Astrocyte of the spinal cord (primary cell): ENCODE measurements at regions not wholly inside any gene's neighbourhood (a gene's known extent, or its start where the extent isn't known, plus 50 kb on each side); places are given as distances from the start of the nearest gene placed in this dataset.

ENCODE experiments used
- DNase-seq: peaks from one replicate; pipeline ENCODE4 v3.0.0; 2011; ENCODE audit warnings: low read depth, low spot score
- H3K4me3 ChIP-seq: 2 replicates; pipeline ENCODE4 v1.5.1; 2011; ENCODE audit warnings: low read depth, mild to moderate bottlenecking, low read length, moderate library complexity
- in situ Hi-C: cut with HindIII; loops from 2 replicates; pipeline ENCODE4 v1.10.0; 2017; ENCODE audit warnings: low sequenced_read_pairs
- TF ChIP-seq, protein P1 (sequence below): IDR thresholded peaks from 2 replicates; pipeline ENCODE4 v1.5.1; 2012; ENCODE audit warnings: low read depth, mild to moderate bottlenecking, low read length, inconsistent platforms

DNA sequence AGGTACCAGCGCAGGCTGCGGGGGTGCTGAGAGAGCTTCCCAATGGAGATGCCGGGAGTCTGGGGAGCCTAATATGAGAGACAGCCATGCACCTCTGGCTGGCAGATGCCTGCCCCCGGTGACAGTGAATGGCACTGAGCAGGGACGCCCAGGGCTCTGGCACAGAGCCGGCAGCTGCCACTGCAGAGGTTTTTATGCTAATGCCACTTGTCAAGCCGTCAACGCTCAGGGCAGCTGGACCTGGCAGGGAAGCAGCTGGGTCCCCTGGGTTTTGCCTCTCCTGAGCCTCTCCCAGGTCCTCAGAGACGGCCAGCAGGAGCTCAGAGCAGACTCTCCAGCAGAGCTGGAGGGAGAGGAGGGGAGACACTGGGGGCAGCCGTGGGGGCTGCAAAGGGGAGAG is 573.6 kb downstream of the BUD13 start:
- in situ Hi-C loops = no loop called here
- no peak overlapping the region for H3K4me3 ChIP-seq
- TF ChIP-seq, protein P1, sequence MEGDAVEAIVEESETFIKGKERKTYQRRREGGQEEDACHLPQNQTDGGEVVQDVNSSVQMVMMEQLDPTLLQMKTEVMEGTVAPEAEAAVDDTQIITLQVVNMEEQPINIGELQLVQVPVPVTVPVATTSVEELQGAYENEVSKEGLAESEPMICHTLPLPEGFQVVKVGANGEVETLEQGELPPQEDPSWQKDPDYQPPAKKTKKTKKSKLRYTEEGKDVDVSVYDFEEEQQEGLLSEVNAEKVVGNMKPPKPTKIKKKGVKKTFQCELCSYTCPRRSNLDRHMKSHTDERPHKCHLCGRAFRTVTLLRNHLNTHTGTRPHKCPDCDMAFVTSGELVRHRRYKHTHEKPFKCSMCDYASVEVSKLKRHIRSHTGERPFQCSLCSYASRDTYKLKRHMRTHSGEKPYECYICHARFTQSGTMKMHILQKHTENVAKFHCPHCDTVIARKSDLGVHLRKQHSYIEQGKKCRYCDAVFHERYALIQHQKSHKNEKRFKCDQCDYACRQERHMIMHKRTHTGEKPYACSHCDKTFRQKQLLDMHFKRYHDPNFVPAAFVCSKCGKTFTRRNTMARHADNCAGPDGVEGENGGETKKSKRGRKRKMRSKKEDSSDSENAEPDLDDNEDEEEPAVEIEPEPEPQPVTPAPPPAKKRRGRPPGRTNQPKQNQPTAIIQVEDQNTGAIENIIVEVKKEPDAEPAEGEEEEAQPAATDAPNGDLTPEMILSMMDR = no peak

DNA sequence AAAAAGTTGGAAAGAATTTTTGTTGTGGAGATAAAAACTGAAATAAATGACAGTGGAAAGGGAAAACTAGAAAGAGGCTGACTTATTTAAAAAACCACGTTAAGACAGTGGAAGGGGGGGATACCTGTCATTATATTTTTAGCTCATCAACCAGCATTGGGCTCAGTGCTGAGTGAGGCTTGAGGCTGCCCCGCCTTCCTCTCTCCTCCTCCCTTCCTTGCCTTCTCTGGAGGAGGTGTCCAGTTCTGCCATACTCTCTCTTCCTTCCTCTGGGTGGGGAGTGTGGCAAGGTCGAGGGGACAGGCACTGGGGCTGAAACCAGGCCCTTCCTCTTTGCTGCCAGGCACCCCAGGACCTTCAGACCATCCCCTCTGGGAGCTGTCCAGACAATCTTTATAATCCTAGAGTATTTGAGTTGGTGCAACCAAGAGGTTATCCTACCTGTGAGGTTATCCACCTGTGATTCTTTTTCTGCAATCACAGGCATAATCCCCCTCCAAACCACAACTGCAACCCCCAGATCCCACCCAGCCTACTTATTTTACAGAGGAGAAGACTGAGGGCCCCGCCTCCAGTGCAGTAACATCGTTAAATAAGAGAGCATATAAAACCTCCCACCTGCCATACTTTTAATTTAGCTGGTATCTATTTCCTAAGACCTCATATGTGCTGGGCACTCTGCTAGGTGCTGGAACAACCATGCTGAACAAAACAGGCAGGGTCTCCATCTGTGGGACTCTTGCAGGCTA is 578.5 kb downstream of the BUD13 start:
- H3K4me3 ChIP-seq = no peak overlapping the region
- TF ChIP-seq, protein P1 = no peak
- in situ Hi-C loops = no loop called here
- no peak for DNase-seq

More for the DNA sequence above, 573.6 kb downstream of the BUD13 start:
- no peak for DNase-seq

DNA sequence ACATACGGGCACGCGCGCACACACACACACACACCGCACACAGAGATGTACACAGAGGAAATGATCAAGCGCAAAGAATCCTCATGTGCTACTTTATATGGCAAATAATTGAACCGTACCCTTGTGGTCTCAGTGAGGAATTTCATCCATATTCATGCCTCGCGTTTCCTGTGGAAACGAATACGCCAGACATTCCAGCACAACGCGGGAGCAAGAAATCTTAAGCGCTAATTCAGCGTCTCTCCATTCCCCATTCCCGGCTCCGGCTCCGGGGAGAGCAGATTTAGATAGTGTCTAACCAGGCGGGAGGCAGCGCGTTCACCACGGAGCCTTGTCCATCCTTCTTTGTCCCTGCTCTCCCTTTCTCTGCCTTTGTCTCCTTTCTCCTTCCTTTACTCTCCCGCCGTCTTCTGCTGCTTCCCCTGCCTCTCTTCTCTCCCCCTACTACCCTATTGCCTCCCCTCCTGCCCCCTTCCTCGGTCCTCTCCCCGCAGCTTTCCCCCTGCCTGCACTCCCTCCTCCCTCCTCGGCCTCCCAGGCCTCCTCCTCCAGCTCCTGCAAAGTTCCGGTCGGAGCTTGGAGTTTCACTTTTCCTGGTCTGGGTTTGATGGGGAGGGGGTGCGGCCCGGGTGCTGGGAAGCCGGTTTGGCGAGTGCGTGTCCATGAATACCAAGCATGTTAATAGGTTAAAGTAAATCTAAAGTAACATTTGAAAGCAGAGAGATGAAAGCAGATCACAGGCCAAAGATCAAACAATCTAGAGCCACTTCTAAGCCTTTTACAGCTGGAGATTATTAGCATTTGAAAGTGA is 579.3 kb downstream of the BUD13 start:
- peak overlapping the region; percentile 46 for H3K4me3 ChIP-seq
- TF ChIP-seq, protein P1 = peak; percentile 33

DNA sequence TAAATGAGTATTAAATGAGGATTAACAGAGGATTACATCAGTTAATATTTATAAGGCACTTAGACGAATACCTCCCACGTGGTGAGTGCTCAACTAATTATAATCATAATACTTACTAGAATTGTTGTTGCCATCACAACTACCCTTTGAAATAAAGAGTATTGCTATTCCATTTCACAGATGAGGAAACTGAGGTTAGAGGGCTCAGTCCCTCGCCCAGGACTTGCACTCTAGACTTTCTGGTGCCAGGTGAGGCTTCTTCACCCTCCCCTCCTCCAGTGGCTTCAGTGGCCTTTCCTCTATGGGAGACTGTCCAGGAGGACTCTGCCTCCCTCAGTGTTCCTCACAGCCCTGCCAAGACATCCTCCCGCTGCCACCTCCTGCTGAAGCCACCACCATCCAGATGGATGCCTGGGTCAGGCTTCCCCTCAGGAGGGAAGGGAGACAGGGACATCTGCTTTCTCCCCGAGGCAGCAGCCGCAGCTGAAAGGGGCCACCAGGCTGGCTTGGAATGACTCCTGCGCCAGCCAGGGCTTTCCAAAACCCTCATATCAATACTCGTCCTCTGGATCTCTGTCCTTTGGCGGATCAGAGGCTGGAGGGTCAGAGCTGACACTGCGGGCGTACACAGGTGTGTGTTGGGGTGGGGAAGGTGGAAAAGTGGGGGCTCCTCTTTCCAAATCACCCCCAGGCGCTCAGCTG is 580.1 kb downstream of the BUD13 start:
- no peak for DNase-seq
- peak overlapping the region; percentile 46 for H3K4me3 ChIP-seq
- TF ChIP-seq, protein P1 = no peak
- in situ Hi-C loops = no loop called here

More for the DNA sequence above, 579.3 kb downstream of the BUD13 start:
- peak; percentile 68 for DNase-seq
- in situ Hi-C loops = no loop called here

DNA sequence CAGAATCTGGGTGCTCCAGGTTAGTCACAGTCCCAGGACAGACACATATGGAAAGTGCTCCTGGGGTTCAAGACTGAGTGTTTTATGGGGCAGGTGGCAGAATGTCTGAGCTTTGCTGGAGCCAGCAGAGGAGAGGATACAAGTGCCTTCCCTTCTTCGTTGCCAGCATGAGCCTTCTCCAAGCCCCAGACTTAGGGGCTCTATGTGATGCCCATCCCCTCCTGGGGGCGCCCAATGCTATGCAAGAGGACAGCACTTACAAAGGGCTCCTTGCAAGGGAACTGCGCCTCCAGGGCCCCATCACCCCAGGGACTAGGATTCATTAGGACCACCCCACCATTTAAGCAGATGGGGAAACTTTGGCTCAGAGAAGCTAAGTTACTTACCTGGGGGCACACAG is 581.9 kb downstream of the BUD13 start:
- H3K4me3 ChIP-seq = no peak overlapping the region
- in situ Hi-C loops = no loop called here
- DNase-seq = no peak
- TF ChIP-seq, protein P1 = no peak

DNA sequence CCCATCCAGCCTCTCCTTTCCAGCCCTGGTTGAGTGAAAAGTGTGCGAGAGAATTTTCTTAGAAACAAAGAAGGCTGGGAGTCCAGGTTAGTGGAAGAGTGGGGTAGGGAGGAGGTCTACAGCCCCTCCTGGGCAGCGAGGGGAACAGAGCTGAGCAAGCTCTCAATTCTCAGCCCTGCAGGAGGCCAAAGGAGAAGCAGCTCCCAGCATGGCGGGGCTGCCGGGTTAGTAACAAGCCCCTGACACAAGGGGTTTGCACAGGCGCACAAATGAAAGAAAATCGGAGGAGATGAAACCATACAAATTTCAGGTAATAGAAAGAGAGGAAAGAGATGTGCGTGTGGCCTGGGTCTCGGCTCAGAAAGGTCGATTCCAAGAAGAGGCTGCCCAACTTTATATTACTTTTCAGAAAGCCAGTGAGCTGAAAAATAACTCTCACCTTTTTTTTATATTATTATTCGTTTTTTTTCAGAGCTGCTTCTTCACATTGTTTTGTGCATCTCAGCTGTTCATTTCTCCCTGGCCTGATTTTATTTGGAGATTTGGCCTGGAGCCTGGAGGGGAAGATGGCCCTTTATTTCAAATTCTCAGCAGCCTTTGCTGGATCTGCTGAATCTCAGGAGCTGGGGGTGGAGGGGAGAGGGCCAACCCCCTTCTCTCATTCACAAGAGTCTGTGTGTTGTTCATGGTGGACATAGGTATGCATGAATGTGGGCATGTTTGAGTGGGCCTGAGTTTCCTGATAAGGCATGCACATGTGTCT is 583.2 kb downstream of the BUD13 start:
- TF ChIP-seq, protein P1 = no peak
- in situ Hi-C loops = no loop called here

More for the DNA sequence above, 583.2 kb downstream of the BUD13 start:
- DNase-seq = no peak
- no peak overlapping the region for H3K4me3 ChIP-seq
